ENCODE measurements at regions not wholly inside any gene's neighbourhood (a gene's known extent, or its start where the extent isn't known, plus 50 kb on each side); places are given as distances from the start of the nearest gene placed in this dataset.

GRCh38 chr14:58829594-58829993 lies 191.8 kb downstream of the DACT1 start (continued):
- TF ChIP-seq SMAD5 (IDR thresholded peaks at IDR 0.05; ENCODE audit: low read depth), result no peak
- peak; percentile 36; a peak in 2 of 4 replicates for TF ChIP-seq IKZF2 (IDR thresholded peaks at IDR 0.05)

- no peak overlapping the region for H2AFZ ChIP-seq (ENCODE audit: control insufficient read depth, low read depth, low read length)
- no peaks in the 10 kb centered on the region for H3K27me3 ChIP-seq (replicated peaks in 1 of 2; ENCODE audit: control insufficient read depth in 2 of 2, insufficient read depth in 2 of 2, low read length in 1 of 2)
- TF ChIP-seq TCF12 (IDR thresholded peaks at IDR 0.05; ENCODE audit: low read depth, low read length) (no peak), SRF (IDR thresholded peaks at IDR 0.05; ENCODE audit: low read depth in 2 of 2, low read length in 2 of 2) (no peak), ZZZ3 (IDR thresholded peaks at IDR 0.05; ENCODE audit: control insufficient read depth, insufficient read length, low read depth) (no peak), ETV6 (conservative IDR thresholded peaks at IDR 0.05 in 1 of 2, IDR thresholded peaks at IDR 0.05 in 1 of 2; ENCODE audit: borderline replicate concordance in 1 of 2, low read depth in 1 of 2) (no peak), BCL3 (IDR thresholded peaks at IDR 0.05; ENCODE audit: borderline replicate concordance, insufficient read depth, low read depth, low read length, poor library complexity, severe bottlenecking) (no peak), SP1 (IDR thresholded peaks at IDR 0.05; ENCODE audit: low read depth, low read length) (no peak), E4F1 (IDR thresholded peaks at IDR 0.05; ENCODE audit: borderline replicate concordance, partially characterized antibody) (no peak)
- ChIA-PET CTCF (interaction anchor here (0.8 to 1.0 kb wide), 4 partner anchors 14 to 329 kb away, joined by 3 to 4 read pairs (median 3); no protein-coding TSS in a partner anchor), SMC1A (ENCODE audit: uncharacterized antibody, unreplicated experiment) (interaction anchor here (0.5 to 3.8 kb wide), 10 partner anchors 10 to 219 kb away, joined by 3 to 14 read pairs (median 4); no protein-coding TSS in a partner anchor), POLR2A (interaction anchor here (0.7 to 1.1 kb wide), 2 partner anchors 19 to 80 kb away, joined by 3 read pairs; no protein-coding TSS in a partner anchor), RAD21 (ENCODE audit: unreplicated experiment) (interaction anchor here (0.8 kb wide), 1 partner anchor 13 kb away, joined by 3 read pairs; no protein-coding TSS in a partner anchor)
- BruUV-seq (replicated peaks), result no TSS peak
- H3K9ac ChIP-seq (ENCODE audit: control insufficient read depth, insufficient read depth, low read length), result no peak overlapping the region
- H3K36me3 ChIP-seq (ENCODE audit: control insufficient read depth in 2 of 2, insufficient read depth in 2 of 2, low read length in 1 of 2), result no peaks in the 10 kb centered on the region
- in situ Hi-C loops (cut with MboI), result no loop called here
- H3K4me3 ChIP-seq, result no peak overlapping the region
- intact Hi-C loops (cut with micrococcal nuclease; ENCODE audit: unreplicated experiment), result no loop called here
- FAIRE-seq (no peak), ATAC-seq (no peak), DNase-seq (ENCODE audit: low read depth, low spot score) (no peak)
- H3K4me2 ChIP-seq (ENCODE audit: control insufficient read depth, insufficient read depth), result no peak overlapping the region
- 14% methylated on average over 2 of the region's 2 CpGs for WGBS (ENCODE audit: insufficient coverage, insufficient replicate concordance, low lambda C conversion rate, missing lambda C conversion rate)
- no peaks in the 10 kb centered on the region for H4K20me1 ChIP-seq (ENCODE audit: control insufficient read depth, insufficient read depth)
- no peaks in the 10 kb centered on the region for H3K79me2 ChIP-seq (ENCODE audit: control insufficient read depth, insufficient read depth, low read length)
- no peaks in the 10 kb centered on the region for H3K4me1 ChIP-seq (ENCODE audit: control insufficient read depth, insufficient read depth, low read length)
- H3K9me3 ChIP-seq (replicated peaks; ENCODE audit: control insufficient read depth, insufficient read depth, low read length), result no peaks in the 10 kb centered on the region; the same call in 2 of the 3 replicates
- no peak overlapping the region for H3K27ac ChIP-seq (ENCODE audit: control insufficient read depth, insufficient read depth)
These were observed 192.4 kb downstream of the DACT1 start for GRCh38 chr14:58830121-58830520.

Data from GM12878 (cell line).